Small intestine (tissue), 7 donors: ENCODE measurements at regions not wholly inside any gene's neighbourhood (a gene's known extent, or its start where the extent isn't known, plus 50 kb on each side); places are given as distances from the start of the nearest gene placed in this dataset.
"Not testable (repeated sequence)": the region's sequence is repeated elsewhere in the genome, so short reads cannot be mapped to it uniquely, and the experiment has no call there.

Experiments used
- DNase-seq, 2 donors: peaks; one replicate each; pipeline versions ENCODE4 v3.0.0 to v3.0.0-alpha.2; 2013
- FAIRE-seq: peaks from 2 replicates; lab custom pipeline; 2012; peaks lifted over from hg19 to GRCh38; lab: Jason Lieb, UNC
- H3K27ac ChIP-seq, 3 donors: one replicate each; pipeline ENCODE4 v1.5.1; 2013; ENCODE audit warnings: low read length in 2 of 3, mild to moderate bottlenecking in 2 of 3, control low read depth in 1 of 3, inconsistent platforms in 1 of 3, low read depth in 1 of 3, moderate library complexity in 1 of 3
- H3K27me3 ChIP-seq, 3 donors: one replicate each; pipeline ENCODE4 v1.6.1; 2013; ENCODE audit warnings: low read length in 3 of 3, inconsistent platforms in 1 of 3; ENCODE audit not compliant: control insufficient read depth in 3 of 3, insufficient read depth in 3 of 3
- H3K36me3 ChIP-seq, 3 donors: one replicate each; pipeline ENCODE4 v1.6.1; 2013; ENCODE audit warnings: low read length in 3 of 3, inconsistent platforms in 1 of 3, low read depth in 1 of 3, mild to moderate bottlenecking in 1 of 3, moderate library complexity in 1 of 3; ENCODE audit not compliant: control insufficient read depth in 3 of 3, insufficient read depth in 2 of 3
- H3K4me1 ChIP-seq, 3 donors: one replicate each; pipeline ENCODE4 v1.6.1; 2013; ENCODE audit warnings: low read length in 2 of 3, inconsistent platforms in 1 of 3, low read depth in 1 of 3, mild to moderate bottlenecking in 1 of 3, moderate library complexity in 1 of 3; ENCODE audit not compliant: control insufficient read depth in 3 of 3, insufficient read depth in 2 of 3
- H3K4me3 ChIP-seq, 3 donors: one replicate each; pipeline ENCODE4 v1.5.1; 2013; ENCODE audit warnings: low read length in 3 of 3, control low read depth in 1 of 3, inconsistent platforms in 1 of 3, low read depth in 1 of 3, mild to moderate bottlenecking in 1 of 3, moderate library complexity in 1 of 3
- H3K9me3 ChIP-seq, 2 donors: one replicate each; pipeline ENCODE4 v1.6.1; 2013; ENCODE audit warnings: low read depth in 1 of 2, low read length in 1 of 2; ENCODE audit not compliant: control insufficient read depth in 2 of 2, insufficient read depth in 1 of 2
- WGBS, 3 donors: extraction: QIAGEN DNeasy Blood & Tissue Kit; methylation state at CpG; one replicate each; pipeline ENCODE4 v1.1.7; 2013; 5-methylcytosine and 5-hydroxymethylcytosine counted together
- donor health status: healthy with polysubstance abuse.
- donor health status: control.
- donor health status: control.
- donor health status: Bipolar disorder and iron deficiency.
- donor health status: healthy.

GRCh38 chr3:195989921-195990840, 81.8 kb upstream of the TNK2 start:
- 1% methylated on average over 40 to 89 of the region's 107 CpGs for WGBS, 3 donors
- not testable (repeated sequence) for H3K36me3 ChIP-seq, H3K9me3 ChIP-seq, H3K27me3 ChIP-seq, FAIRE-seq, H3K4me1 ChIP-seq
- Histone ChIP-seq H3K4me3 (peak overlapping the region; percentile 61 to 68 (median 64)), H3K27ac (peak overlapping the region; percentile 62 to 67 (median 64))
- DNase-seq, result peak; percentile 79 to 93

- FAIRE-seq, H3K4me1 ChIP-seq, H3K27me3 ChIP-seq, H3K27ac ChIP-seq, H3K36me3 ChIP-seq, H3K9me3 ChIP-seq: not testable (repeated sequence)
- H3K4me3 ChIP-seq, result peak overlapping the region; percentile 41 to 64 (median 59)
- 0 to 1% (median 0%) methylated on average over 2 to 31 of the region's 46 CpGs for WGBS, 3 donors
- peak; percentile 45 to 60 for DNase-seq
Measured at GRCh38 chr3:195989197-195989920, 81.0 kb upstream of the TNK2 start.

GRCh38 chr3:195988764-195989163, 80.4 kb upstream of the TNK2 start:
- FAIRE-seq, DNase-seq, H3K4me1 ChIP-seq, H3K36me3 ChIP-seq, H3K27me3 ChIP-seq, H3K9me3 ChIP-seq, H3K27ac ChIP-seq: not testable (repeated sequence)
- H3K4me3 ChIP-seq, result peak overlapping the region in 1 of 3 donors; percentile 36
- WGBS, 3 donors, result 34 to 59% (median 38%) methylated on average over 7 of the region's 7 CpGs

GRCh38 chr3:195987001-195987400, 78.7 kb upstream of the TNK2 start:
- FAIRE-seq, DNase-seq, H3K9me3 ChIP-seq, H3K27ac ChIP-seq, H3K4me3 ChIP-seq, H3K4me1 ChIP-seq, H3K27me3 ChIP-seq: not testable (repeated sequence)
- WGBS, 3 donors, result 83 to 88% (median 83%) methylated on average over 3 to 4 of the region's 8 CpGs
- peaks cover 6 to 19% (median 7%) of the 10 kb centered on the region in 3 donors for H3K36me3 ChIP-seq

- DNase-seq, result not testable (repeated sequence)
- WGBS, 3 donors, result 69 to 83% methylated on average over 1 to 2 of the region's 4 CpGs; no CpG with 5 or more reads in 1 of the 3 donors
Measured at GRCh38 chr3:195986576-195986975, 78.2 kb upstream of the TNK2 start.

GRCh38 chr3:195985348-195985920, 77.1 kb upstream of the TNK2 start:
- not testable (repeated sequence) for FAIRE-seq, H3K9me3 ChIP-seq, DNase-seq, H3K4me1 ChIP-seq, H3K27ac ChIP-seq, H3K27me3 ChIP-seq, H3K4me3 ChIP-seq
- peaks cover 6 to 23% (median 7%) of the 10 kb centered on the region in 3 donors for H3K36me3 ChIP-seq
- 96 to 97% (median 96%) methylated on average over 9 of the region's 11 CpGs for WGBS, 3 donors

More at GRCh38 chr3:195986576-195986975, 78.2 kb upstream of the TNK2 start:
- not testable (repeated sequence) for H3K4me3 ChIP-seq, FAIRE-seq, H3K4me1 ChIP-seq, H3K9me3 ChIP-seq, H3K27me3 ChIP-seq, H3K27ac ChIP-seq
- peaks cover 6 to 23% (median 7%) of the 10 kb centered on the region in 3 donors for H3K36me3 ChIP-seq

GRCh38 chr3:195984392-195985030, 76.2 kb upstream of the TNK2 start:
- DNase-seq, FAIRE-seq, H3K27ac ChIP-seq, H3K9me3 ChIP-seq, H3K4me1 ChIP-seq, H3K27me3 ChIP-seq, H3K4me3 ChIP-seq: not testable (repeated sequence)
- WGBS, 3 donors, result 95 to 97% (median 96%) methylated on average over 12 of the region's 12 CpGs
- H3K36me3 ChIP-seq, result peaks cover 6 to 27% (median 7%) of the 10 kb centered on the region in 3 donors

GRCh38 chr3:195983880-195984279, 75.5 kb upstream of the TNK2 start:
- 88 to 92% (median 90%) methylated on average over 16 of the region's 16 CpGs for WGBS, 3 donors
- FAIRE-seq, DNase-seq, H3K4me3 ChIP-seq, H3K4me1 ChIP-seq, H3K27ac ChIP-seq, H3K27me3 ChIP-seq, H3K9me3 ChIP-seq: not testable (repeated sequence)
- peaks cover 6 to 31% (median 7%) of the 10 kb centered on the region in 3 donors for H3K36me3 ChIP-seq
